ENCODE measurements at regions not wholly inside any gene's neighbourhood (a gene's known extent, or its start where the extent isn't known, plus 50 kb on each side); places are given as distances from the start of the nearest gene placed in this dataset.

GRCh38 chr3:64739971-64740631 is 52.3 kb upstream of the ADAMTS9 start:
- TF ChIP-seq CTCF (IDR thresholded peaks at IDR 0.05; ENCODE audit: insufficient read depth, low read depth, low read length) = no peak
- no peak overlapping the region for H3K4me3 ChIP-seq (ENCODE audit: low read depth, low read length)
- no peaks in the 10 kb centered on the region for H3K27me3 ChIP-seq (ENCODE audit: control insufficient read depth, insufficient read depth, low read length)
- no peak for DNase-seq (ENCODE audit: low read depth)
- ChIA-PET POLR2A (no interaction called here), CTCF (interaction anchor here (0.6 to 1.1 kb wide), 2 partner anchors 441 to 876 kb away, joined by 3 read pairs; no protein-coding TSS in a partner anchor)
- no peaks in the 10 kb centered on the region for H3K36me3 ChIP-seq (ENCODE audit: control insufficient read depth, insufficient read depth, low read length)

Data from BJ (cell line).